BE2C (cell line): ENCODE measurements at regions not wholly inside any gene's neighbourhood (a gene's known extent, or its start where the extent isn't known, plus 50 kb on each side); places are given as distances from the start of the nearest gene placed in this dataset.

Experiments
- DNase-seq: peaks from one replicate; pipeline ENCODE4 v3.0.0-alpha.2; 2020
- H3K27me3 ChIP-seq: fragments of 250-450 bp; sonication (Bioruptor Pico); 2 replicates; pipeline ENCODE4 v1.5.1; 2020; ENCODE audit warnings: mild to moderate bottlenecking
- H3K36me3 ChIP-seq: fragments of 250-450 bp; sonication (Bioruptor Pico); 2 replicates; pipeline ENCODE4 v1.5.1; 2020; ENCODE audit warnings: mild to moderate bottlenecking
- H3K4me1 ChIP-seq: fragments of 250-450 bp; sonication (Bioruptor Pico); 2 replicates; pipeline ENCODE4 v1.5.1; 2020
- H3K4me3 ChIP-seq: 2 replicates; pipeline ENCODE4 v1.5.1; 2011; ENCODE audit warnings: low read depth, low read length
- H3K9me3 ChIP-seq: fragments of 250-450 bp; sonication (Bioruptor Pico); 2 replicates; pipeline ENCODE4 v1.5.1; 2020
- CTCF ChIP-seq: IDR thresholded peaks from 2 replicates; pipeline ENCODE4 v1.5.1; 2012; ENCODE audit warnings: mild to moderate bottlenecking, low read depth, low read length

- no peaks in the 10 kb centered on the region for H3K4me1 ChIP-seq
- no peak for TF ChIP-seq CTCF
- no peaks in the 10 kb centered on the region for H3K36me3 ChIP-seq
- no peaks in the 10 kb centered on the region for H3K9me3 ChIP-seq
- DNase-seq, result no peak
- no peak overlapping the region for H3K4me3 ChIP-seq
- H3K27me3 ChIP-seq, result no peaks in the 10 kb centered on the region
Measured at GRCh38 chr14:98172243-98172778, 1099.7 kb downstream of the BCL11B start.

- H3K4me1 ChIP-seq, result no peaks in the 10 kb centered on the region
- no peak for DNase-seq
- no peaks in the 10 kb centered on the region for H3K36me3 ChIP-seq
- no peak for TF ChIP-seq CTCF
- no peaks in the 10 kb centered on the region for H3K9me3 ChIP-seq
- H3K4me3 ChIP-seq, result no peak overlapping the region
- H3K27me3 ChIP-seq, result no peaks in the 10 kb centered on the region
Measured at GRCh38 chr14:98173305-98173704, 1098.7 kb downstream of the BCL11B start.

- Histone ChIP-seq H3K27me3 (no peaks in the 10 kb centered on the region), H3K4me1 (no peaks in the 10 kb centered on the region), H3K9me3 (no peaks in the 10 kb centered on the region), H3K36me3 (no peaks in the 10 kb centered on the region), H3K4me3 (no peak overlapping the region)
- no peak for DNase-seq
- TF ChIP-seq CTCF, result no peak
Measured at GRCh38 chr14:98174041-98174440, 1098.0 kb downstream of the BCL11B start.

DNA sequence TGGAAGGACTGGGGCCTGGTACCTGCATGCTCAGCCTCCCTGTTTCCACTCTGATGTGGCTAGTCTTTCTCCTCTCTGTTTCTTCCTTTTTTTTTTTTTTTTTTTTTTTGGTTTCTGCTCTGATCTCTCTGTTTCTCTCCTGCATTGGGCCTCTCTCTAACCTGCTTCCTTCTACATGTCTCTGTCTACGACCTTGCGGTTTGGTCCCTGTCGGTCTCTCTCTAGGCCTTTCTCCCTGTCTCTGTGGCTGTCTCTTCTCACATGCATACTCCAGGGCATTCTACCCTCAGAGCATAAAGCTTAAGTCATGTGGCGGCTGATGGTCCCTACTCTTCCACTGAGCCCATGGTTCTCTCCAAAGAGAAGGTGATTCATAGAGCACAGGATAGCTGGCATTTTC, 1096.6 kb downstream of the BCL11B start:
- Histone ChIP-seq H3K9me3 (no peaks in the 10 kb centered on the region), H3K36me3 (no peaks in the 10 kb centered on the region), H3K4me3 (no peak overlapping the region), H3K4me1 (no peaks in the 10 kb centered on the region), H3K27me3 (no peaks in the 10 kb centered on the region)
- no peak for DNase-seq
- no peak for TF ChIP-seq CTCF

- Histone ChIP-seq H3K27me3 (no peaks in the 10 kb centered on the region), H3K9me3 (no peaks in the 10 kb centered on the region), H3K4me1 (no peaks in the 10 kb centered on the region), H3K4me3 (no peak overlapping the region), H3K36me3 (no peaks in the 10 kb centered on the region)
- TF ChIP-seq CTCF, result no peak
- no peak for DNase-seq
Measured at GRCh38 chr14:98175881-98176280, 1096.1 kb downstream of the BCL11B start.

DNA sequence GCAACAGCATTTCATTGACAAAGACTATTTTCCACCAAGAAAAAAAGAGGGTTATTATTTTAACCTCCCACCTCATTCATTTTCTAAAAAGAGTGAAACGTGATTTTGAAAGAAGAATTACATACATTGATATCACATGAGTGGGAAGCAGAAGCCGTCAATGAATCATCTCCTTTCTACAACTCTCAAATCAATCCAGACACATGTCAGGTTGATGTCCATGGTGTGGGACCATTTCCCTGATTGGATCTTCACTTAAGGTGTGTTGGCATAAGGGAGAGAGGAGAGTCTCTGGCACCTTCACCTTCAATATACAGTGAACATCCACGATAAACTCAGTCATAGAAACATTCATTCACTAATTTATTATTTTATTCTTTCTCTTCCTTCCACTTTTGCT, 1095.1 kb downstream of the BCL11B start:
- Histone ChIP-seq H3K4me1 (no peaks in the 10 kb centered on the region), H3K4me3 (no peak overlapping the region), H3K9me3 (no peaks in the 10 kb centered on the region), H3K36me3 (no peaks in the 10 kb centered on the region), H3K27me3 (no peaks in the 10 kb centered on the region)
- TF ChIP-seq CTCF, result no peak
- DNase-seq, result no peak
